COLO829 (cell line): ENCODE measurements at regions not wholly inside any gene's neighbourhood (a gene's known extent, or its start where the extent isn't known, plus 50 kb on each side); places are given as distances from the start of the nearest gene placed in this dataset.
A peak's percentile ranks its signal among the peaks of the same experiment; 100 is the strongest.

Source experiments
- DNase-seq: peaks from one replicate; pipeline ENCODE4 v3.0.0; 2012; ENCODE audit warnings: low spot score

DNA sequence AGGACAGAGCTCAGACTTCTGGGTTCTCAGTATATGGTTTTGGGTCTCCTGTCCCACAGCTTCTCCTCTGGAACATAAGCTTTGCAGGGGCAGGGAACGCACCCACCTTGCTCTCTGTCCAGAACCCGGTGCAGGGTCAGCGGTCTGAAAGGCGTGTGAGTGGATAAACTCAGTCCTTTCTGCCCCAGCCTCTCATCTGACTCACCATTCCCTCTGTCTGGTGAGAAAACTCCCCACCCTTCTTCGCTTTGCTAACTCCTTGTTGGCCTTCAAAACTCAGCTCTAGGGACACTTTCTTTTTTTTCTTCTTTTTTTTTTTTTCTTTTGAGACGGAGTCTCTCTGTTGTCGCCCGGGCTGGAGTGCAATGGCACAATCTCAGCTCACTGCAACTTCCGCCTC, 68.9 kb upstream of the NUP50 start:
- DNase-seq, result no peak

DNA sequence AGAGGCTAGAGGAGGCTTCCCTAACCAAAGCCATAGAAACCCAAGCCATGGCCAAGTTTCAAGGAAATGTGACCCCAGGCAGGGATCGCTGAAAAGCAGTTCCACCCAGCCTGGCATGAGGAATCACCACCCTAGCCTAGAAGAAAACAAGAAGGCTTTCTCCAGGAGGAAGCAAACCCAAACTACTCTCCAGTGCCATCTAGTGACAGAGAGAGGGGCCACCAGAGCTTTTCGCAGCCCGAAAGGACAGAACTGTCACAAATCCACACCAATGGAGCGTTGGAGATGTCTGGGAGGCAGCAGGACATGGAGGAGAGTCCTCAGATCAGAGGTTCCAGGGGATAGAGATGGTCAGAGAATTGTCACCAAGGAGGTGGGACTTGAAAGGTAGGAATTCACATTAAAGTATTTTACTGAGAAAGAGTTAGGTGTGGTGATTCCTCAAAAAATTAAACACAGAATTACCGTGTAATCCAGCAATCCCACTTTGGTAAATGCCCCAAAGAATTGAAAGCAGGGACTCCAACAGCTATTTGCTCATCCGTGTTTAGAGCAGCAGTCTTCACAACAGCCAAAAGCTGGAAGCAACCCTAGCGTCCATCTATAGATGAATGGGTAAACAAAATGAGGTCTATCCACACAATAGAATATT, 67.3 kb upstream of the NUP50 start:
- DNase-seq, result peak; percentile 99

DNA sequence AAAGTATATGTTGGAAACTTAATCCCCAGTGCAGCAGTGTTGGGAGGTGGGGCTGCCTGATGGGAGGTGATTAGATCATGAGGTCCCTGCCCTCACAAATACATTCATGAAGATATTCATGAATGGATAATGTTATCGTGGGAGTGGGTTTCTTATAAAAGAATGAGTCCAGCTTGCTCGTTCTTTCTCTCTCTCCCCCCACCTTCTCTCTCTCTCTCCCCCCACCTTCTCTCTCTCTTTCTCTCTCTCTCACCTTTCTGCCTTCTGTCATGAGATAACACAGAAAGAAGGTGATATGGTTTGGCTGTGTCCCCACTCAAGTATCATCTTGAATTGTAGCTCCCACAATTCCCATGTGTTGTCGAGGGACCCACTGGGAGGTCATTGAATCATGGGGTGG, 66.7 kb upstream of the NUP50 start:
- DNase-seq, result no peak

DNA sequence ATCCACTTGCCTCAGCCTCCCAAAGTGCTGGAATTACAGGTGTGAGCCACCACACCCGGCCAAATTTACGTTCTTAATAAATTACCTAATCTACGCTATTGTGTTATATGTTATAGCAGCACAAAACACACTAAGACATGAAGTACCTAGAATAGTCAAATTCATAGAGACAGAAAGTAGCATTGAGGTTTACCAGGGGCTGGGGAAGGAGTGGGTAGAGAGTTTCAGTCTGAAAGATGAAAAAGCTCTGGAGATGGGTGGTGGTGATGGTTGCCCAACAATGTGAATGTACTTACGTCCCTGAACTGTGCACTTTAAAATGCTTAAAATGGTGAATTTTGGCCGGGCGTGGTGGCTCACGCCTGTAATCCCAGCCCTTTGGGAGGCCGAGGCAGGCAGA, 65.7 kb upstream of the NUP50 start:
- DNase-seq, result no peak

DNA sequence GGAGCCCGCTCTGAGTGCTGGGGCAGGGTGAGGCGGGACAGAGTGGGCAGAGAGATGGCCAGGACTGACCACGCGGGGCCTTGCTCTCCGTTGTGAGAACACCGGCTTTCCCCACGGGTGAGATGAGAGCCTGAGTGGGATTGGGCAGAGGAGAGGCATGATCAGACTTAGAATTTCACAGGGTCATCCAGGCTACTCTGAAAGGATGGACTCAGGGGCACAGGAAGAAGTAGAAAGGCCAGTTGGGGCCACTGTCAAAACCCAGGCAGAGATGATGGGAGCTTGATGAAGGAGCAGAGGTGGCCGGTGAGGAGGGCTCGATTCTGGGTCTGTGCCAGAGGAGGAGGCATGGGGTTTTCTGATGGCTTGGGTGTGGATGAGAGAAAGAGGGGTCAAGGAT, 63.8 kb upstream of the NUP50 start:
- DNase-seq, result no peak

DNA sequence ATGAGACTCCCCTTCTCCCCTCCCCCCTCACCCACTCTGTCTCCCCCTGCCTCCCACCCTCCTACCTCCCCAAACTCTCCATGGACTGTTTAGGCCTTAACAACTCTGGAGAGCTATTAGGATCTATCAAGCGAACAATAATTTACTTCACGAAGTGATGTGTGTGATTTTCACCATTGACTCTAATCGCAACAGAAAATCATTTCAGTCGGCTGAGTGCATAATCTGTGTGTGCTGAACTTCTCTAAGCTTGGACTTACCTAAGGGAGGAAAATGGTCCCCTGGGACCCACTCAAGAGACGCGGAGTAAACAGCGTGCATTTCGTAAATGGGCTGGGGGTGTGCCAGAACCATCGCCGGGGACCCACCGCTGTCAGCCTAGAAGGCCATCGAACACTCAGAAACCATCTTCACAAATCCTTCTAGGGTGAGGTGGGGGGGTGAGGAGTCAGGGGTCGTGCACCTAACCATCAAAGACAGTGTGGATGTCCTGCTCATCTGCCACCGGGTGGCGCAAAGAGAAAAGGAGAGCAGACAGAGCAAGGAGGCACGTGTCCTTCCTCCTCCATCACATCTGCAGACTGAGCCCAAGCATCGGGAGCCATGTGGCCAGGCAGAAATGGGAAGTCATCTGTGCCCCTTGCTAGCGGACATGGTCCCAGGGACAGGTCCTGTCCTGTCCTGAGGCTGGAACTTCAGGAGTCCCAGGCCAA, 62.1 kb upstream of the NUP50 start:
- peak; percentile 46 for DNase-seq

DNA sequence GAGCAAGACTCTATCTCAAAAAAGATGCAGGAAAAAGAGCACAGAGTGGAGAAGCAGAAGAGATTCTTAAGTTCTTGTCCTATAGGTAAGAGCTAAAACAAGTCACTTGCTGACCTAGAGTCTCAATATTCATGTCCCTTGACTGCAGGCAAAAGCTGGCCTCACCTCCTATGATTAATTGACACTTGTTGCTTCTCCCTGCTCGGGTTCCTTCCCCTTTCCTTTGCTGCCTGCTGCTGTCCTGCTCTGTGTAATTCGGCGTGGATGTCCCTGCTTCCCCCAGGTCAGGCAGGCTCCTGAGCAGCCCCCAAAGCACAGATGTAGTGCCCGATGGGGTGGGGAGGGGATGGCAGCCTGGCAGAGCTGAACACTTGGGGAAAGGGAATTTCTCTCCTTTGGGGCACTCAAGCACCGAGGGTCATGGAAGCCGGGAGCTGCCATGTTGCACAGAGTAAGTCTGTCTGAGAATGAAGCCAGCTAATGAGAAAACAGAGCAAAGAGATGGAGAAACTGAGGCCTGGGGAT, 60.8 kb upstream of the NUP50 start:
- no peak for DNase-seq

DNA sequence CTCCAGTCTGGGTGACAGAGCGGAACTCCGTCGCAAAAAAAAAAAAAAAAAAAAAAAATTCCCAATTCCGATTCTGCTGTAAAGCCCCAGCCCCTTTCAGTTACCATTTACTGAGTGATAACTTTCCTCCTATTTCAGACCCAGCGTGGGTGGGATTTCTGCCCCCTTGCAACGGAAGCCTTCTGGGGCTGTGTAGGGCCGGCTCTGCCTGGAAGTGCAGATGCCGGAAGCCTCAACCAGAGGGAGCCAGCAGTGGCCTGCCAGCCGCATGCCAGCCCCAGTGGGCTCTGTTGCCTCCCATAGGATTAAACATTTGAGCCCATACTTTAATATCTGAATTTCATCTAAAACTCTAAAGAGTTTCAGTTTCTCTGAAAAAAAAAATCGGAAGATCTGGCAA, 60.0 kb upstream of the NUP50 start:
- no peak for DNase-seq

DNA sequence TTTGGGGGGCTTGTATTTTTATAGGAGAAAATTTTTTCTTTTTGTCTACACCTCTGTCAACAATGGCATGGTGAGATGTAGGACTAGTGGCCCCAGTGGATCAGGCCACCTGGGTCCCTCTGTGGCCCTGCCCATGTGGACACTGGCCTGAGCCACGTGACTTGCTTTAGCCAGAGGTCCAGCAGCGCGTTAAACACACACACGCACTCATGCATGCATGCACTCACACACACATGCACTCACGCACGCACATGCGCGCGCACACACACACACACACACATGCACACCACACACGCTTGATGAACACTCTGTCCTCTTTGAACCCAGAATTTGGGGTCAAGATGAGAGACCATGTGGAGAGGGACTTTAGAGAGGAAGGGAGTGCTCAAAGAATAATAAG, 59.4 kb upstream of the NUP50 start:
- no peak for DNase-seq

DNA sequence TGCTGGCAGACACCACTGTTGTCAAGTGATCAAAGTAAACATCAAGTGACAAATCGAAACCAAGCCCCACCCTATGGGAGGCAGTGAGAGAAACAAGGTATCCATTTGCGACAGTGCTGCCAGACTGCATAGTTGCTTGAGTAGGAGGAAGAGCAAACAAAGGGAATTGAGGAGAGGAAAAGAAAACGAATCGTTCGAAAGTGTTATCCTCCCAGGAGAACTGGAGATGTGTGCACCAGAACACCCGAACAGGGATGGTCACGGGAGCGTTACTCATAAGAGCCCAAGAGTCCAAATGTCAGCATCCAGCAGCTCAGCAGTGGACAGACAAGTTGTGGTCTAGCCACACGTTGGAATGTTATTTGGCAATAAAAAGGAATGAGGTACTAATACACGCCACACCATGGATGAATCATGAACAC, 58.4 kb upstream of the NUP50 start:
- peak; percentile 85 for DNase-seq

DNA sequence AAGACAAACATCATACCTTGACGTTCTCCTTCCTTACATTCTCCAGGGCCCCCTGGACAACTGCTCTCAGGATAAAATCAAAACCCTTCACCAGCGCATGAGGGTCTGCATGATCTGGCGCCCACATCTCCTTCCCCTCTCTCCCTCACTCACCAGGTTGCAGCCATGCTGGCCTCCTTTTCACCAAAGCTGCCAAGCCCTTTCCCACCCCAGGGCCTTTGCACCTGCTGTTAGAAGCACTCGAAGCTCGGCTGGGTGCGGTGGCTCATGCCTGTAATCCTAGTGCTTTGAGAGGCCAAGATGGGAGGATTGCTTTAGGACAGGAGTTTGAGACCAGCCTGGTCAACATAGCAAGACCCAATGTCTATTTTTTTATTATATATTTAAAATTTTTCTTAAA, 56.1 kb upstream of the NUP50 start:
- no peak for DNase-seq

DNA sequence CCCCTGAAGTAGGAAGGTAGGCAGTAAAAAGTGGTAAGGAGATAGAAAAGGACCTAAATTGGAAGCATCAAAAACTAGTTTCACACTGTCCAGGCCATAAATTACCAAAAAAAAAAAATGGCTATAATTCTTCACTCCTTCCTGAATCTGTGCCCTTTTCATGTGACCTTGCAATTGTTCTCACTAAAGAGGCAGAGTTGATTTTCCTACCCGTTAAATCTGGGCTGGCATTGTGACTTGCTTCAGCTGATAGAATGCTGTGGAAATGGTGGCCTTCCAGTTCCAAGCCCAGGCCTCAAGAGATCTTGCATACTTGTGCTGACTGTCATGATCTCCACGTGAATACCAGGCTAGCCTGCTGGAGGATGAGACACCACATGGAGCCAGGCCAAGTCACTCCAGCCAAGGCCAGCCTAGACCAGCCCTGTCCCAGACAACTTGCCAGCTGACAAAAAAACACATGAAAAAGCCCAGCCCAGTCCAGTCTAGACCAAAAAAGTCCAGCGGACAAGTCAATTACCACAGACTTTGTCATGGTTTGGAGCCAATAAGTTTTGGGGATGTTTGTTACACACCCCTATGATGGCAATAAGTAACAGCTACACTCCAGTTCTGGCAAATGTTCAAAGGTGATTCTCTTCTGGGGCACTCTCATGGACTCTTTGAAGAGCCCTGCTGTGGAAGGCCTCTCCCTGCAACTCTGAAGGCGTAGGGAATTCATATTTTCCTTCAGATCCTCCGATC, 51.4 kb upstream of the NUP50 start:
- DNase-seq, result no peak
